Endothelial cell of umbilical vein (primary cell): ENCODE measurements at regions not wholly inside any gene's neighbourhood (a gene's known extent, or its start where the extent isn't known, plus 50 kb on each side); places are given as distances from the start of the nearest gene placed in this dataset.

Experiments
- EZH2 ChIP-seq: IDR thresholded peaks from 2 replicates; pipeline ENCODE4 v1.6.1; 2012; ENCODE audit warnings: borderline replicate concordance, low read depth, mild to moderate bottlenecking, moderate library complexity, low read length, inconsistent platforms; ENCODE audit not compliant: severe bottlenecking
- FOS ChIP-seq: IDR thresholded peaks from 2 replicates; pipeline ENCODE4 v1.6.1; 2011; ENCODE audit warnings: mild to moderate bottlenecking, low read length, moderate library complexity, borderline replicate concordance; ENCODE audit not compliant: insufficient read depth
- GATA2 ChIP-seq: IDR thresholded peaks from 2 replicates; pipeline ENCODE4 v1.7.0; 2011; ENCODE audit warnings: low read depth, mild to moderate bottlenecking, moderate library complexity, mixed read lengths, low read length; ENCODE audit not compliant: insufficient read length, insufficient read depth
- JUN ChIP-seq: IDR thresholded peaks from 2 replicates; pipeline ENCODE4 v1.6.1; 2011; ENCODE audit warnings: borderline replicate concordance, low read depth; ENCODE audit not compliant: insufficient read length, insufficient read depth
- POLR2A ChIP-seq: IDR thresholded peaks from 2 replicates; pipeline ENCODE4 v1.6.1; 2012; ENCODE audit warnings: low read depth, mild to moderate bottlenecking, control low read depth, low read length
- POLR2AphosphoS5 ChIP-seq: IDR thresholded peaks from 2 replicates; pipeline ENCODE4 v1.6.1; 2012; ENCODE audit warnings: low read depth, mild to moderate bottlenecking, control low read depth, low read length, moderate library complexity; ENCODE audit not compliant: insufficient read depth
- TF ChIP-seq, protein P1 (sequence below), 2 donors: IDR thresholded peaks; 1 replicate in 1 of 2; 2 replicates in 1 of 2; pipeline ENCODE4 v1.5.1; 2011; ENCODE audit warnings: low read length in 2 of 2, mild to moderate bottlenecking in 2 of 2, moderate library complexity in 2 of 2, control low read depth in 1 of 2, inconsistent platforms in 1 of 2, low read depth in 1 of 2; ENCODE audit not compliant: insufficient read depth in 1 of 2; ENCODE audit errors: extremely low read depth in 1 of 2
- TF ChIP-seq, protein P2 (sequence below): IDR thresholded peaks from 2 replicates; pipeline ENCODE4 v1.6.1; 2011; ENCODE audit not compliant: insufficient read depth, insufficient read length

DNA sequence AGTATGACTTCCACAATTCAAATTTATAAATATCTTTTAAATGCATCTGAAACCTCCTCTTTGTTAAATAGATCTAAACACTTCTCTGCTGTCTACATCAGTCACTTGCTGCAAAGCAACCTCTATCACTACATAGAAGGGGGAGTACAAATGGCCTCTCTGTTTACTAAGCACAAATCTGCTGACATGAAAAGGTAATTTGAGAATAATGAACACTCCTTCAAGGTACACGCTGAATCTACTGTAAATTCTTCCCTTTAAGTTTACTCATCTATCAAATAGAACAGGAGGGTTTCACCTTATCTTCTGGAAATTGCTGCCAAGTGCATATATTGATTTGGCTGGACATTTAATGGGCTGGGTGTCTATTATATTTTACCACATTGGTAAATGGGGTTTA is 879.6 kb downstream of the SUCLG1 start:
- TF ChIP-seq POLR2AphosphoS5 (no peak), EZH2 (no peak), GATA2 (no peak), POLR2A (no peak), JUN (no peak), FOS (no peak)
- TF ChIP-seq, protein P1, sequence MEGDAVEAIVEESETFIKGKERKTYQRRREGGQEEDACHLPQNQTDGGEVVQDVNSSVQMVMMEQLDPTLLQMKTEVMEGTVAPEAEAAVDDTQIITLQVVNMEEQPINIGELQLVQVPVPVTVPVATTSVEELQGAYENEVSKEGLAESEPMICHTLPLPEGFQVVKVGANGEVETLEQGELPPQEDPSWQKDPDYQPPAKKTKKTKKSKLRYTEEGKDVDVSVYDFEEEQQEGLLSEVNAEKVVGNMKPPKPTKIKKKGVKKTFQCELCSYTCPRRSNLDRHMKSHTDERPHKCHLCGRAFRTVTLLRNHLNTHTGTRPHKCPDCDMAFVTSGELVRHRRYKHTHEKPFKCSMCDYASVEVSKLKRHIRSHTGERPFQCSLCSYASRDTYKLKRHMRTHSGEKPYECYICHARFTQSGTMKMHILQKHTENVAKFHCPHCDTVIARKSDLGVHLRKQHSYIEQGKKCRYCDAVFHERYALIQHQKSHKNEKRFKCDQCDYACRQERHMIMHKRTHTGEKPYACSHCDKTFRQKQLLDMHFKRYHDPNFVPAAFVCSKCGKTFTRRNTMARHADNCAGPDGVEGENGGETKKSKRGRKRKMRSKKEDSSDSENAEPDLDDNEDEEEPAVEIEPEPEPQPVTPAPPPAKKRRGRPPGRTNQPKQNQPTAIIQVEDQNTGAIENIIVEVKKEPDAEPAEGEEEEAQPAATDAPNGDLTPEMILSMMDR (IDR thresholded peaks at IDR 0.05; ENCODE audit: extremely low read depth in 1 of 2, insufficient read depth in 1 of 2, low read depth in 1 of 2, low read length in 2 of 2): no peak
- TF ChIP-seq, protein P2, sequence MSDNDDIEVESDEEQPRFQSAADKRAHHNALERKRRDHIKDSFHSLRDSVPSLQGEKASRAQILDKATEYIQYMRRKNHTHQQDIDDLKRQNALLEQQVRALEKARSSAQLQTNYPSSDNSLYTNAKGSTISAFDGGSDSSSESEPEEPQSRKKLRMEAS: no peak
